ENCODE measurements at regions not wholly inside any gene's neighbourhood (a gene's known extent, or its start where the extent isn't known, plus 50 kb on each side); places are given as distances from the start of the nearest gene placed in this dataset.
A peak's percentile ranks its signal among the peaks of the same experiment; 100 is the strongest.

- WGBS, 2 experiments (ENCODE audit: insufficient coverage in 1 of 2, insufficient read length in 1 of 2), result 97 to 100% methylated on average over 6 to 8 of the region's 8 CpGs
- Mint-ChIP-seq H3K4me3 (no peak overlapping the region), H3K27ac (no peak overlapping the region), H3K9me3 (no peaks in the 10 kb centered on the region), H3K36me3 (ENCODE audit: low read depth) (no peaks in the 10 kb centered on the region), H3K4me1 (peaks cover 18% of the 10 kb centered on the region), H3K27me3 (ENCODE audit: insufficient read depth) (no peaks in the 10 kb centered on the region)
- no peak overlapping the region for H3K27ac ChIP-seq (ENCODE audit: low read depth, low read length)
- no peak for TF ChIP-seq CTCF (conservative IDR thresholded peaks at IDR 0.05)
- no peak overlapping the region for H3K4me3 ChIP-seq (ENCODE audit: low read length)
- no peak for DNase-seq
- no peak overlapping the region for H3K9ac ChIP-seq (ENCODE audit: extremely low read depth, low read length, poor library complexity, severe bottlenecking)
- no peaks in the 10 kb centered on the region for H3K27me3 ChIP-seq (ENCODE audit: control insufficient read depth, insufficient read depth, low read length, poor library complexity, severe bottlenecking)
- H3K4me1 ChIP-seq (ENCODE audit: control insufficient read depth, insufficient read depth, low read length), result no peaks in the 10 kb centered on the region
- no peaks in the 10 kb centered on the region for H3K36me3 ChIP-seq (ENCODE audit: control insufficient read depth, insufficient read depth, low read length)
- no peaks in the 10 kb centered on the region for H3K9me3 ChIP-seq (ENCODE audit: control insufficient read depth, low read length)
Observed at GRCh38 chr1:233738396-233738795, 124.5 kb downstream of the KCNK1 start.

- H3K9ac ChIP-seq (ENCODE audit: extremely low read depth, low read length, poor library complexity, severe bottlenecking), result no peak overlapping the region
- H3K4me1 ChIP-seq (ENCODE audit: control insufficient read depth, insufficient read depth, low read length), result no peaks in the 10 kb centered on the region
- H3K9me3 ChIP-seq (ENCODE audit: control insufficient read depth, low read length), result no peaks in the 10 kb centered on the region
- Mint-ChIP-seq H3K27ac (no peak overlapping the region), H3K9me3 (no peaks in the 10 kb centered on the region), H3K4me1 (peaks cover 18% of the 10 kb centered on the region), H3K27me3 (ENCODE audit: insufficient read depth) (no peaks in the 10 kb centered on the region), H3K36me3 (ENCODE audit: low read depth) (no peaks in the 10 kb centered on the region), H3K4me3 (no peak overlapping the region)
- peak; percentile 57 for DNase-seq
- no peaks in the 10 kb centered on the region for H3K36me3 ChIP-seq (ENCODE audit: control insufficient read depth, insufficient read depth, low read length)
- H3K4me3 ChIP-seq (ENCODE audit: low read length), result no peak overlapping the region
- no peak for TF ChIP-seq CTCF (conservative IDR thresholded peaks at IDR 0.05)
- no peak overlapping the region for H3K27ac ChIP-seq (ENCODE audit: low read depth, low read length)
- 83 to 87% methylated on average over 6 to 14 of the region's 14 CpGs for WGBS, 2 experiments (ENCODE audit: insufficient coverage in 1 of 2, insufficient read length in 1 of 2)
- no peaks in the 10 kb centered on the region for H3K27me3 ChIP-seq (ENCODE audit: control insufficient read depth, insufficient read depth, low read length, poor library complexity, severe bottlenecking)
Observed at GRCh38 chr1:233738850-233739249, 124.9 kb downstream of the KCNK1 start.

- Histone ChIP-seq H3K27me3 (ENCODE audit: control insufficient read depth, insufficient read depth, low read length, poor library complexity, severe bottlenecking) (no peaks in the 10 kb centered on the region), H3K36me3 (ENCODE audit: control insufficient read depth, insufficient read depth, low read length) (no peaks in the 10 kb centered on the region), H3K27ac (ENCODE audit: low read depth, low read length) (no peak overlapping the region), H3K9me3 (ENCODE audit: control insufficient read depth, low read length) (no peaks in the 10 kb centered on the region), H3K4me3 (ENCODE audit: low read length) (no peak overlapping the region), H3K4me1 (ENCODE audit: control insufficient read depth, insufficient read depth, low read length) (no peaks in the 10 kb centered on the region), H3K9ac (ENCODE audit: extremely low read depth, low read length, poor library complexity, severe bottlenecking) (no peak overlapping the region)
- peaks cover 3% of the 10 kb centered on the region for H3K9me3 Mint-ChIP-seq
- H3K36me3 Mint-ChIP-seq (ENCODE audit: low read depth), result no peaks in the 10 kb centered on the region
- no peak overlapping the region for H3K27ac Mint-ChIP-seq
- no peak for TF ChIP-seq CTCF (conservative IDR thresholded peaks at IDR 0.05)
- H3K4me3 Mint-ChIP-seq, result no peak overlapping the region
- DNase-seq, result no peak
- 60 to 100% methylated on average over 1 to 3 of the region's 3 CpGs for WGBS, 2 experiments (ENCODE audit: insufficient coverage in 1 of 2, insufficient read length in 1 of 2)
- peaks cover 2% of the 10 kb centered on the region for H3K27me3 Mint-ChIP-seq (ENCODE audit: insufficient read depth)
- no peaks in the 10 kb centered on the region for H3K4me1 Mint-ChIP-seq
Observed at GRCh38 chr1:233744779-233745513, 131.0 kb downstream of the KCNK1 start.

Measured in endodermal cell (in vitro differentiated cells).